ENCODE measurements at regions not wholly inside any gene's neighbourhood (a gene's known extent, or its start where the extent isn't known, plus 50 kb on each side); places are given as distances from the start of the nearest gene placed in this dataset.

- TF ChIP-seq CTCF (IDR thresholded peaks at IDR 0.05) = no peak
- TF ChIP-seq POLR2A (IDR thresholded peaks at IDR 0.05) = no peak
Measured at GRCh38 chr13:54210397-54211049, 1181.9 kb downstream of the OLFM4 start.

Measured in heart left ventricle (tissue), 13 donors.